ENCODE measurements at regions not wholly inside any gene's neighbourhood (a gene's known extent, or its start where the extent isn't known, plus 50 kb on each side); places are given as distances from the start of the nearest gene placed in this dataset.

GRCh38 chr16:25585526-25585925 is 106.2 kb upstream of the HS3ST4 start:
- no peak for DNase-seq (ENCODE audit: low spot score)
- H3K27me3 ChIP-seq (replicated peaks; ENCODE audit: insufficient read depth, low read depth, low read length, poor library complexity) = no peaks in the 10 kb centered on the region
- ChIA-PET CTCF (no interaction called here), POLR2A (ENCODE audit: low non-redundant PET) (no interaction called here)
- TF ChIP-seq CTCF (conservative IDR thresholded peaks at IDR 0.05; ENCODE audit: low read depth, low read length) (no peak), EZH2 (IDR thresholded peaks at IDR 0.05; ENCODE audit: borderline replicate concordance, low read depth, low read length, poor library complexity, severe bottlenecking) (no peak)
- H3K27ac ChIP-seq (ENCODE audit: low read depth, low read length, poor library complexity, severe bottlenecking) = no peak overlapping the region
- intact Hi-C loops (cut with micrococcal nuclease; ENCODE audit: unreplicated experiment) = loop anchor here (2.0 kb wide), 1 partner anchor 13 kb away; no protein-coding TSS in a partner anchor
- no peak overlapping the region for H3K4me3 ChIP-seq (ENCODE audit: low read depth, low read length, poor library complexity, severe bottlenecking)
- no peaks in the 10 kb centered on the region for H3K4me1 ChIP-seq (ENCODE audit: insufficient read depth, low read length, poor library complexity, severe bottlenecking)
- no peaks in the 10 kb centered on the region for H3K36me3 ChIP-seq (ENCODE audit: insufficient read depth, low read length, poor library complexity, severe bottlenecking)
- no peaks in the 10 kb centered on the region for H3K9me3 ChIP-seq (ENCODE audit: low read depth, low read length, poor library complexity, severe bottlenecking)
- BruUV-seq (replicated peaks) = no TSS peak

GRCh38 chr16:25580041-25580440 is 111.7 kb upstream of the HS3ST4 start:
- Histone ChIP-seq H3K4me3 (ENCODE audit: low read depth, low read length, poor library complexity, severe bottlenecking) (no peak overlapping the region), H3K4me1 (ENCODE audit: insufficient read depth, low read length, poor library complexity, severe bottlenecking) (no peaks in the 10 kb centered on the region), H3K27ac (ENCODE audit: low read depth, low read length, poor library complexity, severe bottlenecking) (no peak overlapping the region), H3K9me3 (ENCODE audit: low read depth, low read length, poor library complexity, severe bottlenecking) (no peaks in the 10 kb centered on the region), H3K36me3 (ENCODE audit: insufficient read depth, low read length, poor library complexity, severe bottlenecking) (no peaks in the 10 kb centered on the region), H3K27me3 (replicated peaks; ENCODE audit: insufficient read depth, low read depth, low read length, poor library complexity) (no peaks in the 10 kb centered on the region)
- ChIA-PET CTCF (no interaction called here), POLR2A (ENCODE audit: low non-redundant PET) (no interaction called here)
- no TSS peak for BruUV-seq (replicated peaks)
- intact Hi-C loops (cut with micrococcal nuclease; ENCODE audit: unreplicated experiment) = no loop called here
- DNase-seq (ENCODE audit: low spot score) = no peak
- no peak for TF ChIP-seq EZH2 (IDR thresholded peaks at IDR 0.05; ENCODE audit: borderline replicate concordance, low read depth, low read length, poor library complexity, severe bottlenecking)
- no peak for TF ChIP-seq CTCF (conservative IDR thresholded peaks at IDR 0.05; ENCODE audit: low read depth, low read length)

GRCh38 chr16:25575363-25575762 is 116.4 kb upstream of the HS3ST4 start:
- H3K27ac ChIP-seq (ENCODE audit: low read depth, low read length, poor library complexity, severe bottlenecking) = no peak overlapping the region
- no TSS peak for BruUV-seq (replicated peaks)
- H3K9me3 ChIP-seq (ENCODE audit: low read depth, low read length, poor library complexity, severe bottlenecking) = no peaks in the 10 kb centered on the region
- intact Hi-C loops (cut with micrococcal nuclease; ENCODE audit: unreplicated experiment) = no loop called here
- H3K36me3 ChIP-seq (ENCODE audit: insufficient read depth, low read length, poor library complexity, severe bottlenecking) = no peaks in the 10 kb centered on the region
- DNase-seq (ENCODE audit: low spot score) = no peak
- H3K4me3 ChIP-seq (ENCODE audit: low read depth, low read length, poor library complexity, severe bottlenecking) = no peak overlapping the region
- H3K27me3 ChIP-seq (replicated peaks; ENCODE audit: insufficient read depth, low read depth, low read length, poor library complexity) = no peaks in the 10 kb centered on the region
- ChIA-PET CTCF (no interaction called here), POLR2A (ENCODE audit: low non-redundant PET) (no interaction called here)
- TF ChIP-seq CTCF (conservative IDR thresholded peaks at IDR 0.05; ENCODE audit: low read depth, low read length) (no peak), EZH2 (IDR thresholded peaks at IDR 0.05; ENCODE audit: borderline replicate concordance, low read depth, low read length, poor library complexity, severe bottlenecking) (no peak)
- H3K4me1 ChIP-seq (ENCODE audit: insufficient read depth, low read length, poor library complexity, severe bottlenecking) = no peaks in the 10 kb centered on the region
